Daoy (cell line): ENCODE measurements at regions not wholly inside any gene's neighbourhood (a gene's known extent, or its start where the extent isn't known, plus 50 kb on each side); places are given as distances from the start of the nearest gene placed in this dataset.
"Not testable (repeated sequence)": the region's sequence is repeated elsewhere in the genome, so short reads cannot be mapped to it uniquely, and the experiment has no call there.

Experiments used
- DNase-seq: peaks from one replicate; pipeline ENCODE4 v3.0.0-alpha.2; 2015; ENCODE audit warnings: low read depth

DNA sequence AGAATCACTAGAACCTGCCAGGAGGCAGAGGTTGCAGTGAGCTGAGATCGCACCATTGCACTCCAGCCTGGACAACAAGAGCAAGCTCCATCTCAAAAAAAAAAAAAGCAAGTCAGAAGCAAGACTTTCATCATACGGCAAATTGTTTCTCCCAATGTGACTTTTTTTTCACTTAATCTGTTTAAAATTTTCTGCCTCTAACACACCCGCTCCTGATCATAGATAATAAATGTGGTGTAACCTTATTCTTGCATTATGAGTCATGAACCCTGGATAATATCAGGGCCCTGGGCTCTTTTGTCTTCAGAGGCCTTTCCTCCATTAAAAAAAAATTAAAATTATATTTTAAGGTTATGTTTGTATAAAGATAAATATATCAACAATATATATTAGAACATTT is 111.4 kb upstream of the JCAD start:
- no peak for DNase-seq

DNA sequence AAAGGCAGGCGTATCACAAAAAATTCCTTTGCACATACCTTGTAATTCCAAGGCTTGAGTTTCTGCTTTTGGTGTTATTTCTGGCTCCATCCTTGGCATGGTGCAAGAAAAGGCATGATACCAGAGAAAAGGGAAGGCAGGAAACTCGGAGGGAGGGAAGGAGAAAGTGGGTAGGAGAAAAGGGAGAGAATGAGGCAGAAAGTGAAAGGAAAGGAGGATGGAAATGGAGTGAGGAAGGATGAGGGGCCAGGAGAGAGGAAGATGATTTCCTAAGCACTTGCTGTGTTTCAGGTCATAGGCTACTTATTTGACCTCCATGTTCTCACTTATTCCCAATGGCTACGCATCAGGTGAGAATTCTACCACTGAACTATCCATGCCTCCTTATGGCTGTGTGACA is 110.8 kb upstream of the JCAD start:
- DNase-seq = no peak

DNA sequence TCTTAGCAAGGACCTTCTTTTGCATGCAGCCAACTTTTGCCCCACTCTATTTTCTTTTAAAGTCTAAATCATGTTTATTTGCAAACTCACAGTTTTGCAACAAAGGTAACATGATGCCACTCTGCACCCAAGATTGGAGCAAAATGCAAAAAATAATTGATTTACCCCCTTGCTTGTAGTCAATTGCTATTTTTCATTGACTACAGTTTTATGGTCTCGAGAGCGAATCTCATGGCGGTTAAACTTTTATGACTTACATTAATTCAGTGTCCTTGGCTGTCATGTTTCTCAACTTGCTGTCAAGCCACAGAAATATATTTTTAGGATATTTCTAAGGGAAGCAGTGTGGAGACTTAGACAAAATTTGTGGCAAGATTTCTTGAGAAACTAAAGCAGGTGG is 110.0 kb upstream of the JCAD start:
- no peak for DNase-seq

DNA sequence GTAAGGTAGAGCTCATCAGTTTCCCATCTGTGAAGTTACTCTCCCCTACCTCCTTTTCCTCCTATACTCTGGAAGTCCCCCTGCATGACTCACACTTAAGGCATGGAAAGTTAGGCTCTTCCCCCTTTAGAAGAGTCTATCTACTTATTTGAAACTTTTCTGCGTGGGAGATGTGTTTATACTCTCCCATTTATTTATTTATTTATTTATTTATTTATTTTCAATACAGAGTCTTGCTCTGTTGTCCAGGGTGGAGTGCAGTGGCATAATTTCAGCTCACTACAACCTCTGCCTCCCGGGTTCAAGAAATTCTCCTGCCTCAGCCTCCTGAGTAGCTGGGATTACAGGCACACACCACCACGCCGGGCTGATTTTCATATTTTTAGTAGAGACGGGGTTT is 107.5 kb upstream of the JCAD start:
- DNase-seq = no peak

DNA sequence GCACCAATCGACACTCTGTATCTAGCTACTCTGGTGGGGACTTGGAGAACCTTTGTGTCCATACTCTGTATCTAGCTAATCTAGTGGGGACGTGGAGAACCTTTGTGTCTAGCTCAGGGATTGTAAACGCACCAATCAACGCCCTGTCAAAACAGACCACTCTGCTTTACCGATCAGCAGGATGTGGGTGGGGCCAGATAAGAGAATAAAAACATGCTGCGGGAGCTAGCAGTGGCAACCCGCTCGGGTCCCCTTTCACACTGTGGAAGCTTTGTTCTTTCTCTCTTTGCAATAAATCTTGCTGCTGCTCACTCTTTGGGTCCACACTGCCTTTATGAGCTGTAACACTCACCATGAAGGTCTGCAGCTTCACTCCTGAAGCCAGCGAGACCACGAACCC is 104.0 kb upstream of the JCAD start:
- not testable (repeated sequence) for DNase-seq

DNA sequence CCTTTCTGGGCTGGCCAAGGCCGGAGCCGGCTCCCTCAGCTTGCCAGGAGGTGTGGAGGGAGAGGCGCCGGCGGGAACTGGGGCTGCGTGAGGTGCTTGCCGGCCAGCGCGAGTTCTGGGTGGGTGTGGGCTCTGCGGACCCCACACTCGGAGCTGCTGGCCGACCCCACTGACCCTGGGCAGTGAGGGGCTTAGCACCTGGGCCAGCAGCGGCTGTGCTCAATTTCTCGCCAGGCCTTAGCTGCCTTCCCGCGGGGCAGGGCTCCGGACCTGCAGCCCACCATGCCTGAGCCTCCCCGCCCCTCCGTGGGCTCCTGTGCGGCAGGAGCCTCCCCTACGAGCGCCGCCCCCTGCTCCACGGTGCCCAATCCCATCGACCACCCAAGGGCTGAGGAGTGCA is 103.4 kb upstream of the JCAD start:
- DNase-seq = not testable (repeated sequence)

DNA sequence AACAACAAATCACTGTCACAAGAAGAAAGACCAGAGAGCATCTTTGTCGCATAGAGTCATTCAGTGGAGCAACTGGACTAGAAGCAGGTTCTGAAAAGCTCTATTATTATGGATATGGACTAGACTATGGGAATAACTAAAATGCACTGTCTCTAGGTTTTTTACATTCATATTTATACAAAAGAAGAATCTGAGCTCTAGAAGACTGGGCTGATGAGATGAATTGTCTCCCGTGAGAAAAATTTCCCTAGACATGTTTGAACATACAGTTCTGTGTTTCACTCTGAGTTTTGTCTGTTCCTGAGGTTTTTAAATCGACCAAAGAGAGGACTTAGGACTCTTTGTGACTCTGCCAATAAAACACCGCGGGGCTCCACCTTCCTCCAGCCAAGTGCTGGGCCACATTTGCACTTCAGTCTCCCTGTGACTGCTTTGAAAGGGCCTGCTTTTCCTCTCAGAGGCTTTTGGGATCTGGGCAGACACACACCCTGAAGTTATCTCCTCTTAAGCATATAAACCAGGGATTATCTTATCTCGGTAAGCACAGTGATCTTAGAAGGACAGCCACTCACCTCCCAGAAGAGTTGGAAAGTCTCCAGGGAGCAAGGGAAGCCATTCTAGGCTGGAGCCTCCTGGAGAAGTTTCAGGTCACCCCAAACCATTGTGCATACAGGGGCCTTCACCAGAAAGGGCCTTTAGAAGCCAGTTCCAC is 101.0 kb upstream of the JCAD start:
- no peak for DNase-seq

DNA sequence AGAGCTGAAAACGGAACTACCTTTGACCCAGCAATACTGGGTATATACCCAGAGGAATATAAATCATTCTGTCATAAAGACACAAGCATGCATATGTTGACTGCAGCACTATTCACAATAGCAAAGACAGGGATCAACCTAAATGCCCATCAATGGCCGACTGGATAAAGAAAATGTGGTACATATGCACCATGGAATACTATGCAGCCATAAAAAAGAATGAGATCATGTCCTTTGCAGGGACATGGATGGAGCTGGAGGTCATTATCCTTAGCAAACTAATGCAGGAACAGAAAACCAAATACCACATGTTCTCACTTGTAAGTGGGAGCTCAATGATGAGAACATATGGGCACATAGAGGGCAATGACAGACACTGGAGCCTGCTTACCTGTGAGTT is 100.2 kb upstream of the JCAD start:
- not testable (repeated sequence) for DNase-seq

DNA sequence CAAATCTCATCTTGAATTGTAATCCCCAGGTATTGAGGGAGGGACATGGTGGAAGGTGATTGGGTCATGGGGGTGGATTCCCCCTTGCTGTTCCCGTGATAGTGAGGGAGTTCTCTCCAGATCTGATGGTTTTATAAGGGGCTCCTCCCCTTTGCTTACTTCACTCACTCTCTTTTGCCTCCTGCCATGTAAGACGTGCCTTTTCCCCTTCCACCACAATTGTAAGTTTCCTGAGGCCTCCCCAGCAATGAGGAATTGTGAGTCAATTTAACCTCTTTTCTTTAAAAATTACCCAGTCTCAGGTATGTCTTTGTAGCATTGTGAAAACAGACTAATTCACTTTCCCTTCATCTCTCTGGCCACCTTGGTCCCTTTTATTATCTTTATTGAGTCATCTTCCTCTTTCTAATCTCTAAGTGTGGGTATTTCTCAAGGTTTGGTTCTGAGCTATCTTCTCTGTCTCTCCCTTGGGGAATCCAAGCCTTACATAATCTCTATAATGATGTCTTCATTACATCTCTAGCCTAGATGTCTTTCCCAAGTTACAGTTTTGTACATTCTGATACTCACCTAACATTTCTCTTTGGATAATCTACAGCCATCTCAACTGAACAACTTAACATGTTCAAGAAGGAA is 99.1 kb upstream of the JCAD start:
- DNase-seq = no peak

DNA sequence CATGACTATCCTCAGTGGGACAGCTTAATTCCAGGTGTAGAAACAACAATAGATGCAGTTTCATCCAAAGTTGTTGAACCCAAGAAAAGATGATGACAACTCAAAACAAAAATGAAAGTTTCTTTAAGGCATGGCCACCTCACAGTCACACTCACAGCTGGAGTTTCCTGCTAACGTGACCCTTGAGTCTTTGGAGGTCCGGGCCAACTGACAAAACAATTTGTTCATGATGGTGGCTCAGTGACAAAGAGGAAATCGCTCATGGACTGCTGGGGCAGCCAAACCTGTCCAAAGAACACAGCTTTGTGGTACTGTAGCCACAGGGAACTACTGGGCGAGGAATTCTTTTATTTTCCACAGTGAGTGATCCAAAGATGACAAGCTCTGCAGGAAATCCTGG is 96.0 kb upstream of the JCAD start:
- DNase-seq = peak; percentile 7

DNA sequence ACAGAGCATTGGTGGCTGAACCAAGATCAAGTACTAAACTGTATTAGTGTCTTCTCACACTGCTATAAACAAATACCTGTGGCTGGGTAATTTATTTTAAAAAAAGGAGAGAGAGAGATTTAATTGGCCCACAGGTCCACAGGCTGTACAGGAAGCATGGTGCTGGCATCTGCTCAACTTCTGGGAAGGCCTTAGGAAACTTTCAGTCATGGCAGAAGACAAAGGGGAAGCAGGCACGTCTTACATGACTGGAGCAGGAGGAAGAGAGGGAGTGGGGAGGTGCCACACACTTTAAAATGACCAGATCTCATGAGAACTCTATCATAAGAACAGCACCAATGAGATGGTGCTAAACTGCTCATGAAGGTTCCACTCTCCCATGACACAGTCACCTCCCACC is 95.2 kb upstream of the JCAD start:
- no peak for DNase-seq

DNA sequence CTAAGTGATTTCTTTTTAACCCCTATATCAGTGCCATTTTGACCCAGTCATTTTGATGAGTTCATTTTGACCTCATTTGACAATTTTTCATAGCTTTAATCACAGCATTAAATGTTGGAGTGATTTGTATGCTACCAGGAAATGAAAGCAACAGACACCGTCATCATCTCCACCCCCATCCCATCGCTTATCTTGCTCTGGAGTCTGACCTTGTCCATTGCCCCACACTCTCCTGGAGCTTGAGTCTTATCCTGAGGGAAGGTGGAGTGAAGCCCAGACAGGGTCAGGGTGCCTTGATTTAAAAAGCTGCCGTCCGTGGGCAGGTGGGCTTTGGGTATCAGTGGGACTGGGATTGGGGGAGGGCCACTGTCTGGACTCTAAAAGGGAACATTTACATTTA is 94.7 kb upstream of the JCAD start:
- DNase-seq = no peak

DNA sequence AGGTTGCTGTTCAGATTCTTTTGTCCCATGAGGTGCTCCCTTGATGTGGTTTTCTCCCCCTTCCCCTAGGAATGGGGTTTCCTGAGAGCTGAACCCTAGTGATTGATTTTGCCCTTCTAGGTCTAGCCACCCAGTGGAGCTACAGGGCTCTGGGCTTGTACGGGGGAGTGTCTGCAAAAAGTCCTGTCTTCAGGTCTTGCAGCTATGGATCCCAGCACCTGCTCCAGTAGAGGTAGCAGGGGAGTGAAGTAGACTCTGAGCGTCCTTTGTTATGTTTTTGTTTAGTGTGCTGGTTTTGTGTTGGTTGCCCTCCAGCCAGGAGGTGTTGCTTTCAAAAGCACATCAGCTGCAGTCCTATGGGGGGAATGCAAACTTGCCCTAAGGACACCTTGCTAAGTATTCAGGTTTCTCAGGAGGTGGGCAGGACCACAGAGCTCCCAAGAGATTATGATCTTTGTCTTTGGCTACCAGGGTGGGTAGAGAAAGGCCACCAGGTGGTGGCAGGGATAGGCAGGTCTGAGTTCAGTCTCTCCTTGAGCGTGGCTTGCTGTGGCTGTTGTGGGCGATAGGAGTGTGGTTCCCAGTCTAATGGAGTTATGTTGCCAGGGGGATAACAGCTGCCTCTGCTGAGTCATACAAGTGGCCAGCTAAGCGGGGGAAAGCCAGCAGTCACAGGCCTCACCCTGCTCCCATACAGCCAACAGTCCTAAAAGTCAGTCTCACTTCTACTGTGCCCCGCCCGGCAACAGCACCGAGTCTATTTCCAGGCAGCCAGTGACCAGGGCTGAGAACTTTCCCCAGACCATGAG is 92.4 kb upstream of the JCAD start:
- DNase-seq = peak; percentile 89

DNA sequence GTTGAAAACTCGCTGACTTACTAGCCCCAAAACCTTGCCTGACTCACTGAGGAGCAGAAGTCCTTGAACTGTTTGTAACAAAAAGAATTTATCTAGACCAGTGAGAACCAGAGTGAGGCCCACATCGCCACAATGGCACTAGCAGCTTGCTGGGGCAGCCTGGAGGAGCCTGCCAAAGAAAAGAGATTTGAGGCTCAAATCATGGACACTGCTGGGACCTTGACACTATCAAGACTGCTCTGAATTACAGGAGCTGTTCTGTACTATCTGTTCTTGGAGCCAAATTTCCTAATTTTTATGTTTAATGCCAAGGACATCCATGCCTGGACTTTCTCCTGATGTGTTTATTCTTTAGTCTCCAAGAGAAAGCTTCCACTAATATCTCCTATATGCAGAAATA is 82.0 kb upstream of the JCAD start:
- no peak for DNase-seq

DNA sequence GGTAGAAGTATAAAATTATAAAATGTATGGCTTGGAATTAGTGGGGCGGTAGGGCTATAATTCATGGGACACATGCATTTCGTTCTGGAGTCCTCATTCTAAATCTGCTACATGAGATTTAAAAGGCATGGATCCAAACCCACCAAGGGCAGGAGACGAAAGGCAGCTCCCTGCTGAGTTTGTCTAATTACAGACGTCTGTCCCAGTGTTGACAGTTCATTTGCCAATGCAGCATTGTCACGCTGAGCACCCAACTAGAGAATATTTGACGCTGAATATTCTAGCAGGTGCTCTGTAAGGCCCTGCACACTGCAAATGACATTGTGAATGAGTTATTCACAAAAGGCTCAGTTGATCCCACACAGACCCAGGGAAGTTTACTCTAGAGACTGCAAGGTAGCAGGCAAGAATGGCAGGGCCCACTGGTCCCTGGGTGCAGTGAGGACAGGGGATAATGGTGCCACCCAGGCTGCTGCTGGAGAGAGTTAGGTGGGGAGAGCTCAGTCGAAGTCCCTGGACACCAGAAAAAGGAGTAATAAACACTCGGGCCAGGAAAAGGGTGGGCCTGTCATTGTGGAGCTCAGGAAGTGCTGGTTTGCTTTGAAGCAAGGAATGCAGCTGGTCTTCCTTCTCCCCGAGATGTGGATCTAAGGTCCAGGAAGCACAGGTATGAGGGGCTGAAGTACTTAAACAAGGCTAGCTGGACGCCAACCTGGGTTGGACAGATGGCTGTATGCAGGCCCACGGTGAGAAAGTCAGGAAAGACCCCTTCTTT is 75.0 kb upstream of the JCAD start:
- DNase-seq = no peak

DNA sequence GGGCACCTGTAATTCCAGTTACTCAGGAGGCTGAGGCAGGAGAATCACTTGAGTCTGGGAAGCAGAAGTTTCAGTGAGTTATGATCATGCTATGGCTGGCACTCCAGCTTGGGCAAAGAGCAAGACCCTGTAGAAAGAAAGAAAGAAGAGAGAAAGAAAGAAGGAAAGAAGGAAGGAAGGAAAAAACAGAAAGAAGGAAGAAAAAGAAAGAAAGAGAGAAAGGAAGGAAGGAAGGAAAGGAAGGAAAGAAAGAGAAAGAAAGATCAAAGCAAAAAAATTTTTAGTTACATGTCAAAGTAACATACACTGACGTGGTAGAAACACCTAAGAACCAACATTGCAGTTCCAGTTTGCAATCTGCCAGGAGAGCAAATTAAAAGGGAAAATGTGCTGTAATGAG is 73.8 kb upstream of the JCAD start:
- no peak for DNase-seq

DNA sequence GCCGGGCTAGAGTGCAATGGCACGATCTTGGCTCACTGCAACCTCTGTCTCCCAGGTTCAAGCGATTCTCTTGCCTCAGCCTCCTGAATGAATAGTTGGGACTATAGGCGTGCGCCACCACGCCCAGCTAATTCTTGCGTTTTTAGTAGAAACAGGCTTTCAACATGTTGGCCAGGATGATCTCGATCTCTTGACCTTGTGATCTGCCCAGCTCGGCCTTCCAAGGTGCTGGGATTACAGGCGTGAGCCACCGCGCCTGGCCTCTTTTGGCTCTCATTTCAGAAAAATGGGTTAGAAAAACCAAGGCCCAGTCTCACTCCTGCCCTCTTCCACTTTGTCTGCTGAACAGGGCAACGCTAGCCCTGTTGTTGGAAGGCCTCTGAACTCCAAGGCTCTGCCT is 72.0 kb upstream of the JCAD start:
- not testable (repeated sequence) for DNase-seq

DNA sequence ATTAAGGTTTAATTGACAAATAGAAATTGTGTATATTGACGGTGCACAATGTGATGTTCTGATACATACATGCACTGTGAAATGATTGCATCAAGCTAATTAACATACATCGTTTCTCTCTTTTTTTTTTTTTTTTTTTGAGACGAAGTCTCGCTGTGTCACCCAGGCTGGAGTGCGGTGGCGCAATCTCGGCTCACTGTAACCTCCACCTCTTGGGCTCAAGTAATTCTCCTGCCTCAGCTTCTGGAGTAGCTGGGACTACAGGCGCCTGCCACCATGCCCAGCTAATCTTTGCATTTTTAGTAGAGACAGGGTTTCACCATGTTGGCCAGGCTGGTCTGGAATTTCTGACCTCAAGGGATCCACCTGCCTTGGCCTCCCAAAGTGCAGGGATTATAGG is 69.9 kb upstream of the JCAD start:
- DNase-seq = not testable (repeated sequence)

DNA sequence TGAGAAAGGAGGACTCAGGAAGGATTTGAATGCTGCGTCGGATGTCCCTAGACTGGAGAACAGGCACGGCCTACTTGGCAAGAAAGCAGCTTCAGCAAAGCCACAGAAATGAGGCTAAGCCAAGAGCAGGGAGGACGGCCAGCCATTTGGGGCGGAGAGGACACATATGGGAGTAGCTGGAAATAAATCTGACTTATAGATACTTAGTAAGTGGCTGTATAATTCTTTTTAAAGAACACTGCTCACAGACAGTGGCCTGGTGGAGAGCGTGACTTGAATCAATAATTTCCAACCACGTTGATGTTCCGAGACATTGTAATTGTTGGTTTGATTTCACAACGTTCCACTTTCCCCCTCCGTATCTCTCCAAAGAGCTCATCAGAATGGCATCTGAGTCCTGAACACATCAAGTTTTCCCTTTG is 67.7 kb upstream of the JCAD start:
- DNase-seq = no peak

DNA sequence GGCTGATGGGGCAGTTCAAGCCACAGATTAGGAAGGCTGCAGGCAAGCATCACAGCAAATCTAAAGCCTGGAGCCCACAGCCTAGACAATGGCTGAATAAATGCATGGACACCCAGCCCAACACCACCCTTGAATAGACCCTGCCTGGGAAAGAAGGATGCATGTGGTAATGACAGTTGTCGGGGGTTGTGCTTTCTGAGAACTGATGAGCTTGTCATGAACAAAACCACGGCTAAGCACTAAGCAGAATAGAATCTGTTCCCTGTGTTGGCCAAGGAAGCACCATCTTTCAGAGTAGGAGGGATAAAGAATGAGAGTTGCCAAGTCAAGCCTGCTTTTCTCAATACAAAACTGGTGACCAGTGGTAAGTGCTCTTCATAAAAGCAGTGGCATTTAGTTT is 66.1 kb upstream of the JCAD start:
- no peak for DNase-seq

DNA sequence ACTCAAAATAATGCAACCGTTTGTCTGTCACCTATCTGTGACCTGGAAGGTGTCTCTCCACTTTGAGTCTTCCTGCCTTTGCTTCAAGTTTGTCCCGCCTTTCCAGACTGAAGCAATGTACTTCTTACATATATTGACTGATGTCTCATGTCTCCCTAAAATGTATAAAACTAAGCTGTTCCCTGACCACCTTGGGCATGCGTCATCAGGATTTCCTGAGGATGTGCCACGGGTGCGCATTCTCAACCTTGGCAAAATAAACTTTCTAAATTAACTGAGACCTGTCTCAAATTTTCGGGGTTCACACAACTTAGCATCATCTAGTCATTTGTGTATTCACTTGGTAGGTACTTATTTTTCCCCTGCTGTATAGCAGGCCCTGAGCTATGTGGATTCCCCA is 65.3 kb upstream of the JCAD start:
- no peak for DNase-seq

DNA sequence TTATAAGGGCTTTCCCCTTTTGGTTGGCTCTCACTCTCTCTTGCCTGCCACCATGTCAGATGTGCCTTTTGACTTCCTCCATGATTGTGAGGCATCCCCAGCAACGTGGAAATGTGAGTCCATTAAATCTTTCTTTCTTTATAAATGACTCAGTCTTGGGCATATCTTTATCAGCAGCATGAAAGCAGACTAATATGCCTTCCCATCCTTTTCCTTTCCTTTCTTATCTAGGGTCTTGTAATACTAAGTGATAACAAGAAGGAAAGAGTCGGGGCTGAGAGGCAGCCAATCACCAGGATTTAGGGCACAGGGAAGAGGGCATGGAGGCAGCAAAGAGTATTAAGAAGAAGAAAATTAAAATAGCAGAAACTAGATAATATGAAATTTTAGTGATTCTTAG is 62.0 kb upstream of the JCAD start:
- DNase-seq = no peak
